22Rv1 (cell line): ENCODE measurements at regions not wholly inside any gene's neighbourhood (a gene's known extent, or its start where the extent isn't known, plus 50 kb on each side); places are given as distances from the start of the nearest gene placed in this dataset.
"Not testable (repeated sequence)": the region's sequence is repeated elsewhere in the genome, so short reads cannot be mapped to it uniquely, and the experiment has no call there.

Experiments
- CTCF ChIP-seq: fragments of 450-650 bp; IDR thresholded peaks from 2 replicates; pipeline ENCODE4 v1.5.1; 2017; ENCODE audit warnings: mild to moderate bottlenecking
- ZFX ChIP-seq: fragments of 450-650 bp; IDR thresholded peaks from 2 replicates; pipeline ENCODE4 v1.6.1; 2017; ENCODE audit warnings: antibody characterized with exemption, borderline replicate concordance

DNA sequence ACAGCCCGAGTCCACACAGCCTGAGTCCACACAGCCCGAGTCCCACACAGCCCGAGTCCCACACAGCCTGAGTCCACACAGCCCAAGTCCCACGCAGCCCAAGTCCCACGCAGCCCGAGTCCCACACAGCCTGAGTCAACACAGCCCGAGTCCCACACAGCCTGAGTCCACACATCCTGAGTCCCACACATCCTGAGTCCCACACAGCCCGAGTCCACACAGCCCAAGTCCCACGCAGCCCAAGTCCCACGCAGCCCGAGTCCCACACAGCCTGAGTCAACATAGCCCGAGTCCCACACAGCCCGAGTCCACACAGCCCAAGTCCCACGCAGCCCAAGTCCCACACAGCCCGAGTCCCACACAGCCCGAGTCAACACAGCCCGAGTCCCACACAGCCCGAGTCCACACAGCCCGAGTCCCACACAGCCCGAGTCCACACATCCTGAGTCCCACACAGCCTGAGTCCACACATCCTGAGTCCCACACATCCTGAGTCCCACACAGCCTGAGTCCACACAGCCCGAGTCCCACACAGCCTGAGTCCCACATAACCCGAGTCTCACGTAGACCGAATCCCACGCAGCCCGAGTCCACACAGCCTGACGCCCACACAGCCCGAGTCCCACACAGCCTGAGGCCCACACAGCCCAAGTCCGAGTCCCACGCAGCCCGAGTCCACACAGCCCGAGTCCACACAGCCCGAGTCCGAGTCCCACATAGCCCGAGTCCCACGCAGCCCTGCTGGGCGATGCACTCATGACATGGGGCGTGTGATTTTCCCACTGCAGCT lies 60.6 kb upstream of the SMOC2 start:
- TF ChIP-seq CTCF, ZFX: not testable (repeated sequence)
